Neural crest cell (in vitro differentiated cells): ENCODE measurements at regions not wholly inside any gene's neighbourhood (a gene's known extent, or its start where the extent isn't known, plus 50 kb on each side); places are given as distances from the start of the nearest gene placed in this dataset.

Experiments
- DNase-seq: peaks from one replicate; pipeline ENCODE4 v3.0.0; 2021; ENCODE audit warnings: low read depth, mixed read lengths, low spot score
- H3K27ac Mint-ChIP-seq: one replicate; pipeline ENCODE4 v1.8.0; 2021; ENCODE audit warnings: mild to moderate bottlenecking, mixed read lengths; ENCODE audit not compliant: unreplicated experiment
- H3K27me3 Mint-ChIP-seq: 2 replicates; pipeline ENCODE4 v1.8.0; 2021; ENCODE audit warnings: low read depth, mild to moderate bottlenecking, mixed read lengths
- H3K36me3 Mint-ChIP-seq: 2 replicates; pipeline ENCODE4 v1.8.0; 2021; ENCODE audit warnings: low read depth, mild to moderate bottlenecking, mixed read lengths
- H3K4me1 Mint-ChIP-seq: 2 replicates; pipeline ENCODE4 v1.8.0; 2021; ENCODE audit warnings: mixed read lengths
- H3K4me3 Mint-ChIP-seq: one replicate; pipeline ENCODE4 v1.8.0; 2021; ENCODE audit warnings: mild to moderate bottlenecking, mixed read lengths
- H3K9me3 Mint-ChIP-seq: 2 replicates; pipeline ENCODE4 v1.8.0; 2021; ENCODE audit warnings: mixed read lengths
- CTCF ChIP-seq: fragments of 200-600 bp; sonication (generic); conservative IDR thresholded peaks from 2 replicates; pipeline ENCODE4 v1.5.0; 2021; ENCODE audit warnings: antibody characterized with exemption, mild to moderate bottlenecking

- H3K27me3 Mint-ChIP-seq = no peaks in the 10 kb centered on the region
- no peak overlapping the region for H3K4me3 Mint-ChIP-seq
- no peaks in the 10 kb centered on the region for H3K4me1 Mint-ChIP-seq
- no peak for TF ChIP-seq CTCF
- peaks cover 3% of the 10 kb centered on the region for H3K36me3 Mint-ChIP-seq
- H3K27ac Mint-ChIP-seq = no peak overlapping the region
- H3K9me3 Mint-ChIP-seq = peaks cover 3% of the 10 kb centered on the region
- DNase-seq = no peak
Observed at GRCh38 chr2:48127612-48128191, 186.8 kb upstream of the FOXN2 start.

GRCh38 chr2:48129293-48129950 is 185.1 kb upstream of the FOXN2 start:
- Mint-ChIP-seq H3K9me3 (peaks cover 3% of the 10 kb centered on the region), H3K36me3 (peaks cover 3% of the 10 kb centered on the region), H3K4me3 (no peak overlapping the region), H3K27ac (no peak overlapping the region), H3K27me3 (no peaks in the 10 kb centered on the region), H3K4me1 (no peaks in the 10 kb centered on the region)
- TF ChIP-seq CTCF = no peak
- no peak for DNase-seq

GRCh38 chr2:48131539-48132270 is 182.8 kb upstream of the FOXN2 start:
- DNase-seq = no peak
- no peaks in the 10 kb centered on the region for H3K4me1 Mint-ChIP-seq
- no peaks in the 10 kb centered on the region for H3K27me3 Mint-ChIP-seq
- no peak overlapping the region for H3K27ac Mint-ChIP-seq
- peaks cover 3% of the 10 kb centered on the region for H3K9me3 Mint-ChIP-seq
- TF ChIP-seq CTCF = no peak
- peaks cover 3% of the 10 kb centered on the region for H3K36me3 Mint-ChIP-seq
- no peak overlapping the region for H3K4me3 Mint-ChIP-seq

GRCh38 chr2:48132271-48132625 is 182.2 kb upstream of the FOXN2 start:
- no peaks in the 10 kb centered on the region for H3K4me1 Mint-ChIP-seq
- H3K9me3 Mint-ChIP-seq = peaks cover 3% of the 10 kb centered on the region
- H3K27ac Mint-ChIP-seq = no peak overlapping the region
- no peaks in the 10 kb centered on the region for H3K27me3 Mint-ChIP-seq
- no peak for TF ChIP-seq CTCF
- no peak for DNase-seq
- peaks cover 3% of the 10 kb centered on the region for H3K36me3 Mint-ChIP-seq
- H3K4me3 Mint-ChIP-seq = no peak overlapping the region

GRCh38 chr2:48134704-48135103 is 179.8 kb upstream of the FOXN2 start:
- Mint-ChIP-seq H3K9me3 (no peaks in the 10 kb centered on the region), H3K4me1 (no peaks in the 10 kb centered on the region), H3K27me3 (no peaks in the 10 kb centered on the region), H3K27ac (no peak overlapping the region), H3K4me3 (no peak overlapping the region), H3K36me3 (peaks cover 5% of the 10 kb centered on the region)
- no peak for TF ChIP-seq CTCF
- no peak for DNase-seq
